ENCODE measurements at regions not wholly inside any gene's neighbourhood (a gene's known extent, or its start where the extent isn't known, plus 50 kb on each side); places are given as distances from the start of the nearest gene placed in this dataset.
"Not testable (repeated sequence)": the region's sequence is repeated elsewhere in the genome, so short reads cannot be mapped to it uniquely, and the experiment has no call there.

DNA sequence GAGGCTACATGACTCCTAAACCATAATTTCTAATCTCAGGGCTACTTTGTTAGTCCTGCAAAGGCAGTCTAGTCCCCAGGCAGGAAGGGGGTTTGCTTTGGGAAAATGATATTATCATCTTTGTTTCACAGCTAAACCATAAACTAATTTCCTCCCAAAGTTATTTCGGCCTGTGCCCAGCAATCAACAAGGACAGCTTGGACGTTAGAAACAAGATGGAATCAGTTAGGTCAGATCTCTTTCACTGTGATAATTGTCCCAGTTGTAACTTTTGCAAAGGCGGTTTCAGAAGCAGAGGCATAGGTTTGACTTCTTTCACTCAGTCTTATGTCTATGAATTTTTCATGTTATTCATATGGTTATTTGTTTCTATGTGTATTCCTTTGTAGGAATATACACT, 119.1 kb downstream of the PPIAL4G start:
- not testable (repeated sequence) for TF ChIP-seq POLR2AphosphoS5 (IDR thresholded peaks at IDR 0.05; ENCODE audit: low read depth, low read length)
- TF ChIP-seq, protein P1, sequence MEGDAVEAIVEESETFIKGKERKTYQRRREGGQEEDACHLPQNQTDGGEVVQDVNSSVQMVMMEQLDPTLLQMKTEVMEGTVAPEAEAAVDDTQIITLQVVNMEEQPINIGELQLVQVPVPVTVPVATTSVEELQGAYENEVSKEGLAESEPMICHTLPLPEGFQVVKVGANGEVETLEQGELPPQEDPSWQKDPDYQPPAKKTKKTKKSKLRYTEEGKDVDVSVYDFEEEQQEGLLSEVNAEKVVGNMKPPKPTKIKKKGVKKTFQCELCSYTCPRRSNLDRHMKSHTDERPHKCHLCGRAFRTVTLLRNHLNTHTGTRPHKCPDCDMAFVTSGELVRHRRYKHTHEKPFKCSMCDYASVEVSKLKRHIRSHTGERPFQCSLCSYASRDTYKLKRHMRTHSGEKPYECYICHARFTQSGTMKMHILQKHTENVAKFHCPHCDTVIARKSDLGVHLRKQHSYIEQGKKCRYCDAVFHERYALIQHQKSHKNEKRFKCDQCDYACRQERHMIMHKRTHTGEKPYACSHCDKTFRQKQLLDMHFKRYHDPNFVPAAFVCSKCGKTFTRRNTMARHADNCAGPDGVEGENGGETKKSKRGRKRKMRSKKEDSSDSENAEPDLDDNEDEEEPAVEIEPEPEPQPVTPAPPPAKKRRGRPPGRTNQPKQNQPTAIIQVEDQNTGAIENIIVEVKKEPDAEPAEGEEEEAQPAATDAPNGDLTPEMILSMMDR (IDR thresholded peaks at IDR 0.05), result not testable (repeated sequence)
